HUES48 (cell line): ENCODE measurements at regions not wholly inside any gene's neighbourhood (a gene's known extent, or its start where the extent isn't known, plus 50 kb on each side); places are given as distances from the start of the nearest gene placed in this dataset.

Experiments used
- H3K27ac ChIP-seq: one replicate; pipeline ENCODE4 v1.7.0; 2013; ENCODE audit warnings: low read depth, low read length, inconsistent platforms
- H3K27me3 ChIP-seq: 2 replicates; pipeline ENCODE4 v1.6.1; 2013; ENCODE audit warnings: mild to moderate bottlenecking, low read length; ENCODE audit not compliant: control insufficient read depth, insufficient read depth
- H3K36me3 ChIP-seq: 2 replicates; pipeline ENCODE4 v1.6.1; 2013; ENCODE audit warnings: low read length; ENCODE audit not compliant: control insufficient read depth, insufficient read depth
- H3K4me1 ChIP-seq: 2 replicates; pipeline ENCODE4 v1.6.1; 2013; ENCODE audit warnings: mild to moderate bottlenecking, low read length; ENCODE audit not compliant: control insufficient read depth, insufficient read depth
- H3K4me3 ChIP-seq: 2 replicates; pipeline ENCODE4 v1.5.1; 2013; ENCODE audit warnings: mild to moderate bottlenecking, low read depth, low read length
- H3K9ac ChIP-seq: 2 replicates; pipeline ENCODE4 v1.6.1; 2013; ENCODE audit warnings: mild to moderate bottlenecking, low read depth, low read length, moderate library complexity
- H3K9me3 ChIP-seq: 2 replicates; pipeline ENCODE4 v1.6.1; 2013; ENCODE audit warnings: low read length; ENCODE audit not compliant: control insufficient read depth, insufficient read depth

DNA sequence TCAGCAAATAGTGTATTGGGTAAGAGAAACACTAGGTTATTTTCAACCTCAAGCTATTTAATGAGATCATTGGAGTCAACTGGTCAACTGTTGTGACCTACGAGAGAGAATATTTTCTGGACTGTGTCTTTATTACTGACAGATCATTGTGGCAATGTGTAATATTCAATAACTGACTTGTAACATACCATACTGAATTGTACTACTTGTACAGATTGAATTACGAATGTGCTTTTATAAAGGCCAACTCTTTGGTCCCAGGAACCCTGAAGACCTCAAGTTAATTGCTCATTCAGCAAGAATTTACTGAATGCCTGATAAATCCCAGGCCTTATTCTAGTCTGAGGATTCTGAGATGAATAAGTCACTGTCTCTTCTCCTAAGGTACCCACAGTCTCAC is 56.1 kb upstream of the CAMK1G start:
- H3K27me3 ChIP-seq = peaks cover 3% of the 10 kb centered on the region; the same call in 1 of the 2 replicates
- peaks cover 3% of the 10 kb centered on the region; the same call in 1 of the 2 replicates for H3K4me1 ChIP-seq
- H3K36me3 ChIP-seq = no peaks in the 10 kb centered on the region
- no peaks in the 10 kb centered on the region for H3K9me3 ChIP-seq
- no peak overlapping the region for H3K4me3 ChIP-seq
- H3K9ac ChIP-seq = no peak overlapping the region
- peak overlapping the region; percentile 31 for H3K27ac ChIP-seq

DNA sequence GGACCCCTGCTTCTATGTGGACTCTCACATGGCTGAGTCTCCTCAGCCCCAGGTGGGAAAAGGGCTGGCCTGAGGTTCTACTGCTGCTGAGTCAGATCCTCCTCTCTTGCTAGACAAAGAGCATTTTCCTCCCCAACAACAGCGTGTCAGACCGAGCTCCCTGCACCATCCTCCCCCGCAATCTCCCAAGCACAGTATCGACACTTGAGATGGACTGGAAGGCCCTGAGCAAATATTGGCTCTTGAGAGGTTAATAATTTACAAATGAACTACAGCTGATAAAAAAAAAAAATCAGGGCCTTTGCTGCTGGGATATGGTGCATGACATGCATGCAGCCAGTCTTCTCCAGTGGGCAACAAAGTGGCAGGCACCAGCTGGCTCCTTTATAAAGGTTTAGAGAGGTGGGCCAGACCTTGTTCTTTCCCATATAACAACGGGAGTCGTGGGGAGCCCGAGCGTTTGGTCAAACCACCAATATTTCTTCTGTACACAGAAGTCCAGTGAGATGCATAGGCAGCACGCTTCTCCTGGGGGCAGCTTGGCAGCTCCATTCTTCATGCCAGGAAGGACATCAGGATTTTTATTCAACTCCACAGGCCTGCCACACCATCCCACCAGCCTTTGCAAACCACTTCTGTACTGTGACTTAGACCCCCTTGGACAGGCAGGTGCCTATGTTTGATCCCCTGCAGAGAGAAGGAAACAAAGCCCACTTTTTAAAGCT is 55.4 kb upstream of the CAMK1G start:
- Histone ChIP-seq H3K4me3 (no peak overlapping the region), H3K9ac (no peak overlapping the region), H3K36me3 (no peaks in the 10 kb centered on the region), H3K27ac (no peak overlapping the region), H3K9me3 (no peaks in the 10 kb centered on the region), H3K4me1 (peaks cover 5% of the 10 kb centered on the region; the same call in 1 of the 2 replicates), H3K27me3 (peaks cover 3% of the 10 kb centered on the region; the same call in 1 of the 2 replicates)

DNA sequence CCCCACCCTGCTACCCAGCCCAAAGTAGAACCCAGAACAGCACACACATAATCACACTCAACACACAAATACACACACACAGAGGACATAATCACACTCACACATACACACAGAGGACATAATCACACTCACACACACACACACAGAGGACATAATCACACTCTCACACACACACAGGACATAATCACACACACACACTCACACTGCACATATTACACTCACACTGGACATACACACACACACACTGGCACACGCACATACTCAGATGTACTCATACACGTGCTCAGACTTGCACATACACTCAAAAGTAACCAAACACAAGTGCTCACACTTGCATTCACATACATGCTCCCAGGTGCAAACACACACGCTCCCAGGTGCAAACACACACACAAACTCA is 54.3 kb upstream of the CAMK1G start:
- H3K36me3 ChIP-seq = no peaks in the 10 kb centered on the region
- H3K4me3 ChIP-seq = no peak overlapping the region
- no peak overlapping the region for H3K9ac ChIP-seq
- H3K27ac ChIP-seq = no peak overlapping the region
- peaks cover 3% of the 10 kb centered on the region; the same call in 1 of the 2 replicates for H3K27me3 ChIP-seq
- peaks cover 5% of the 10 kb centered on the region; the same call in 1 of the 2 replicates for H3K4me1 ChIP-seq
- H3K9me3 ChIP-seq = no peaks in the 10 kb centered on the region

DNA sequence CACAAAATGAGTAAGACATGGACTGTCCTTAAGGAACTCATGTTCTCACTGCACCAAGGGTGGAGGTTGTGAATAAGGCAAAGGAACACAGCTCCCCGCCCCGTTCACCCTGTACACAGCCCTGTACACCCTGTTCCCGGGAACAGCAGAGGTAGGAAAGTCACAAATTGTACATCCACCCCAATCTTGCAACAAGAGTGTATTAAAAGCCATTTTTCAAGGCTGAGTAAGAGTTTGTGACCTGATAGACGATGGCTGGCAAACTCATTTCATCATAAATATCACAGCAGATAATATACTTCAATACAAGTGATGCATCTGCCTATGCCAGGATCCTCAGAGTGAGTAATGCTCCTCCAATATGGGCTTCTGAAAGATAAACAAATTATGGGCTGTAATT is 52.5 kb upstream of the CAMK1G start:
- H3K27me3 ChIP-seq = no peaks in the 10 kb centered on the region; the same call in 1 of the 2 replicates
- no peaks in the 10 kb centered on the region for H3K36me3 ChIP-seq
- H3K4me3 ChIP-seq = no peak overlapping the region
- no peak overlapping the region for H3K27ac ChIP-seq
- H3K9ac ChIP-seq = no peak overlapping the region
- H3K9me3 ChIP-seq = no peaks in the 10 kb centered on the region
- H3K4me1 ChIP-seq = peaks cover 5% of the 10 kb centered on the region; the same call in 1 of the 2 replicates

DNA sequence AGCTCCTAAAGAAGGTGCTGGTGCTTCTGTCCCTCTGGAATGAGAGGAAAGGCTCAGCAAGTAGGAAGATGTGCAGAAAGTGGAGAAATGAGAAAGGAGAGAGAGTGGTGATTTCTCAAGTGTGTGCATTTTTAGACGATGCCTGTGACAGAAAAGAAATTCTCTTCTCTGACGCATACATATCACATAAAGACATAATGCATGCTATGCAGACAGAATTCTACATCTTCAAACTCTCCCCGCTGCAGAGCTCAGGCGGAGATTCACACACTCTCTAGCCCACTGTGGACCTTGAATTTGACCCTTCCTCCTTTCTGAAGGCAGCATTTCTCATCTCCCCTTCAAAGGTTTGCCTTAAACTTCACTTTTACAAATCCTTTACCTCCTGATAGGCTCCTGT is 52.0 kb upstream of the CAMK1G start:
- Histone ChIP-seq H3K9me3 (no peaks in the 10 kb centered on the region), H3K27me3 (no peaks in the 10 kb centered on the region; the same call in 1 of the 2 replicates), H3K27ac (no peak overlapping the region), H3K9ac (no peak overlapping the region), H3K4me3 (no peak overlapping the region), H3K4me1 (peaks cover 7% of the 10 kb centered on the region), H3K36me3 (no peaks in the 10 kb centered on the region)
